Mesenchymal stem cell (in vitro differentiated cells and primary cell): ENCODE measurements at regions not wholly inside any gene's neighbourhood (a gene's known extent, or its start where the extent isn't known, plus 50 kb on each side); places are given as distances from the start of the nearest gene placed in this dataset.

Source experiments
- DNase-seq: peaks from one replicate; pipeline ENCODE4 v3.0.0-alpha.2; 2013
- H2AFZ ChIP-seq: one replicate; pipeline ENCODE4 v1.6.1; 2013; ENCODE audit warnings: low read depth, mild to moderate bottlenecking, control low read depth, inconsistent platforms, low read length, moderate library complexity
- H2AK5ac ChIP-seq: 2 replicates; pipeline ENCODE4 v1.6.1; 2013; ENCODE audit warnings: low read length, moderate library complexity, mild to moderate bottlenecking, inconsistent platforms; ENCODE audit not compliant: severe bottlenecking
- H2BK120ac ChIP-seq: one replicate; pipeline ENCODE4 v1.6.1; 2013; ENCODE audit warnings: low read depth, mild to moderate bottlenecking, inconsistent platforms, low read length, moderate library complexity
- H2BK12ac ChIP-seq, 2 experiments: one replicate each; pipeline ENCODE4 v1.6.1; 2013; ENCODE audit warnings: inconsistent platforms in 2 of 2, low read length in 2 of 2, mild to moderate bottlenecking in 2 of 2, moderate library complexity in 2 of 2, control low read depth in 1 of 2
- H2BK15ac ChIP-seq: one replicate; pipeline ENCODE4 v1.6.1; 2013; ENCODE audit warnings: mild to moderate bottlenecking, low read depth, inconsistent platforms; ENCODE audit not compliant: poor library complexity, severe bottlenecking
- H2BK5ac ChIP-seq: 2 replicates; pipeline ENCODE4 v1.6.1; 2013; ENCODE audit warnings: low read depth, mild to moderate bottlenecking, low read length, control low read depth, inconsistent platforms; ENCODE audit not compliant: poor library complexity, severe bottlenecking
- H3K14ac ChIP-seq, 2 experiments: one replicate each; pipeline ENCODE4 v1.6.1; 2013; ENCODE audit warnings: inconsistent platforms in 2 of 2, low read length in 2 of 2, control low read depth in 1 of 2, mild to moderate bottlenecking in 1 of 2, moderate library complexity in 1 of 2
- H3K18ac ChIP-seq, 2 experiments: one replicate each; pipeline ENCODE4 v1.6.1; 2013; ENCODE audit warnings: inconsistent platforms in 2 of 2, low read length in 2 of 2, control low read depth in 1 of 2, low read depth in 1 of 2, mild to moderate bottlenecking in 1 of 2
- H3K23ac ChIP-seq, 2 experiments: one replicate each; pipeline ENCODE4 v1.6.1; 2013; ENCODE audit warnings: inconsistent platforms in 2 of 2, low read length in 2 of 2, mild to moderate bottlenecking in 2 of 2, moderate library complexity in 2 of 2, control low read depth in 1 of 2
- H3K27ac ChIP-seq: 2 replicates; pipeline ENCODE4 v1.5.1; 2013; ENCODE audit warnings: mild to moderate bottlenecking, moderate library complexity, low read length, control low read depth, inconsistent platforms; ENCODE audit not compliant: poor library complexity, severe bottlenecking
- H3K27me3 ChIP-seq, 2 experiments: 2 replicates each; pipeline versions ENCODE4 v1.6.1 to v1.7.0; 2013; ENCODE audit warnings: low read length in 2 of 2, mild to moderate bottlenecking in 2 of 2, moderate library complexity in 2 of 2, control low read depth in 1 of 2, inconsistent platforms in 1 of 2; ENCODE audit not compliant: control insufficient read depth in 1 of 2, insufficient read depth in 1 of 2
- H3K36me3 ChIP-seq, 2 experiments: 2 replicates each; pipeline versions ENCODE4 v1.6.1 to v1.7.0; 2013; ENCODE audit warnings: low read length in 2 of 2, control low read depth in 1 of 2, inconsistent platforms in 1 of 2, low read depth in 1 of 2, mild to moderate bottlenecking in 1 of 2; ENCODE audit not compliant: insufficient read depth in 2 of 2, control insufficient read depth in 1 of 2
- H3K4ac ChIP-seq, 2 experiments: one replicate each; pipeline ENCODE4 v1.6.1; 2013; ENCODE audit warnings: inconsistent platforms in 2 of 2, low read length in 2 of 2, mild to moderate bottlenecking in 2 of 2, moderate library complexity in 2 of 2, control low read depth in 1 of 2, low read depth in 1 of 2
- H3K4me1 ChIP-seq: 2 replicates; pipeline ENCODE4 v1.6.1; 2013; ENCODE audit warnings: low read depth, low read length, control low read depth; ENCODE audit not compliant: control insufficient read depth, insufficient read depth
- H3K4me2 ChIP-seq: 2 replicates; pipeline ENCODE4 v1.6.1; 2013; ENCODE audit warnings: low read length, mild to moderate bottlenecking, inconsistent platforms; ENCODE audit not compliant: poor library complexity, severe bottlenecking
- H3K4me3 ChIP-seq, 2 experiments: 2 replicates each; pipeline versions ENCODE4 v1.5.1 to v1.7.0; 2013; ENCODE audit warnings: low read length in 2 of 2, mild to moderate bottlenecking in 2 of 2, control low read depth in 1 of 2, low read depth in 1 of 2; ENCODE audit not compliant: insufficient read depth in 1 of 2
- H3K79me1 ChIP-seq: replicated peaks from 2 replicates; pipeline ENCODE4 v1.6.1; 2013; ENCODE audit warnings: mild to moderate bottlenecking, control low read depth, low read length, inconsistent platforms; ENCODE audit not compliant: poor library complexity, severe bottlenecking
- H3K9ac ChIP-seq: 2 replicates; pipeline ENCODE4 v1.7.0; 2013; ENCODE audit warnings: mild to moderate bottlenecking, low read length, moderate library complexity
- H3K9me3 ChIP-seq: 2 replicates; pipeline ENCODE4 v1.7.0; 2013; ENCODE audit warnings: mild to moderate bottlenecking, low read length; ENCODE audit not compliant: control insufficient read depth
- H4K8ac ChIP-seq: one replicate; pipeline ENCODE4 v1.6.1; 2013; ENCODE audit warnings: inconsistent platforms, mild to moderate bottlenecking, low read length, moderate library complexity
- H4K91ac ChIP-seq: one replicate; pipeline ENCODE4 v1.6.1; 2013; ENCODE audit warnings: mild to moderate bottlenecking, low read length, inconsistent platforms
- WGBS: methylation state at CpG from one replicate; pipeline ENCODE4 v1.1.7; 2013; ENCODE audit warnings: mixed read lengths; 5-methylcytosine and 5-hydroxymethylcytosine counted together

GRCh38 chr15:52997123-52997522, 207.0 kb upstream of the ONECUT1 start:
- H2BK15ac ChIP-seq = no peak overlapping the region

GRCh38 chr15:52994290-52994689, 204.2 kb upstream of the ONECUT1 start:
- Histone ChIP-seq H2BK12ac (no peak overlapping the region), H3K23ac (no peak overlapping the region), H2AK5ac (no peak overlapping the region), H3K18ac (no peak overlapping the region), H3K9ac (no peak overlapping the region), H3K4ac (no peak overlapping the region), H2BK15ac (no peak overlapping the region), H2AFZ (no peak overlapping the region), H2BK120ac (no peak overlapping the region), H4K91ac (no peak overlapping the region), H3K27ac (no peak overlapping the region), H3K4me2 (no peak overlapping the region), H4K8ac (no peak overlapping the region), H3K4me1 (no peaks in the 10 kb centered on the region), H3K36me3 (no peaks in the 10 kb centered on the region), H3K14ac (no peak overlapping the region), H2BK5ac (no peak overlapping the region), H3K27me3 (no peaks in the 10 kb centered on the region), H3K9me3 (peaks cover 11% of the 10 kb centered on the region), H3K4me3 (no peak overlapping the region), H3K79me1 (no peaks in the 10 kb centered on the region)
- DNase-seq = no peak
- 38% methylated on average over 1 of the region's 1 CpG for WGBS

More at GRCh38 chr15:52997123-52997522, 207.0 kb upstream of the ONECUT1 start:
- Histone ChIP-seq H3K79me1 (no peaks in the 10 kb centered on the region), H2BK12ac (no peak overlapping the region), H3K27me3 (no peaks in the 10 kb centered on the region), H3K4ac (no peak overlapping the region), H4K91ac (no peak overlapping the region), H3K36me3 (no peaks in the 10 kb centered on the region), H2BK120ac (no peak overlapping the region), H3K27ac (no peak overlapping the region), H3K4me2 (no peak overlapping the region), H4K8ac (no peak overlapping the region), H3K9ac (no peak overlapping the region), H3K9me3 (peaks cover 11% of the 10 kb centered on the region), H3K4me1 (no peaks in the 10 kb centered on the region), H3K4me3 (no peak overlapping the region), H2AFZ (no peak overlapping the region), H3K18ac (no peak overlapping the region), H2BK5ac (no peak overlapping the region), H3K23ac (no peak overlapping the region), H2AK5ac (no peak overlapping the region), H3K14ac (no peak overlapping the region)
- no peak for DNase-seq

GRCh38 chr15:52984507-52984906, 194.4 kb upstream of the ONECUT1 start:
- Histone ChIP-seq H3K4me2 (no peak overlapping the region), H2BK120ac (no peak overlapping the region), H3K27me3 (peaks cover 0 to 7% of the 10 kb centered on the region in 2 experiments), H3K4me3 (no peak overlapping the region), H4K8ac (no peak overlapping the region), H2BK12ac (no peak overlapping the region), H3K36me3 (no peaks in the 10 kb centered on the region), H3K9ac (no peak overlapping the region), H3K4me1 (no peaks in the 10 kb centered on the region), H3K14ac (no peak overlapping the region), H3K27ac (no peak overlapping the region), H4K91ac (no peak overlapping the region), H3K23ac (no peak overlapping the region), H2BK15ac (no peak overlapping the region), H3K4ac (no peak overlapping the region), H3K18ac (no peak overlapping the region), H3K9me3 (no peaks in the 10 kb centered on the region), H3K79me1 (no peaks in the 10 kb centered on the region), H2AK5ac (no peak overlapping the region), H2AFZ (no peak overlapping the region), H2BK5ac (no peak overlapping the region)
- no peak for DNase-seq
- 55% methylated on average over 3 of the region's 3 CpGs for WGBS

- Histone ChIP-seq H3K79me1 (no peaks in the 10 kb centered on the region), H3K23ac (no peak overlapping the region), H4K91ac (no peak overlapping the region), H3K4me2 (no peak overlapping the region), H2BK5ac (no peak overlapping the region), H4K8ac (no peak overlapping the region), H3K27me3 (peaks cover 0 to 7% of the 10 kb centered on the region in 2 experiments), H2AK5ac (no peak overlapping the region), H3K14ac (no peak overlapping the region), H2BK15ac (no peak overlapping the region), H3K27ac (no peak overlapping the region), H3K4me3 (no peak overlapping the region), H2AFZ (no peak overlapping the region), H3K18ac (no peak overlapping the region), H3K9ac (no peak overlapping the region), H3K4ac (no peak overlapping the region), H3K36me3 (no peaks in the 10 kb centered on the region), H2BK12ac (no peak overlapping the region), H2BK120ac (no peak overlapping the region), H3K4me1 (no peaks in the 10 kb centered on the region), H3K9me3 (no peaks in the 10 kb centered on the region)
- no peak for DNase-seq
- 81% methylated on average over 2 of the region's 3 CpGs for WGBS
Observed at GRCh38 chr15:52980446-52980845, 190.3 kb upstream of the ONECUT1 start.
